HG03025 (cell line): ENCODE measurements at regions not wholly inside any gene's neighbourhood (a gene's known extent, or its start where the extent isn't known, plus 50 kb on each side); places are given as distances from the start of the nearest gene placed in this dataset.
"Not testable (repeated sequence)": the region's sequence is repeated elsewhere in the genome, so short reads cannot be mapped to it uniquely, and the experiment has no call there.

Experiments
- ATAC-seq: cut with Tn5 transposase; IDR thresholded peaks from one replicate; pipeline ENCODE4 v1.9.1; 2021; ENCODE audit warnings: mild to moderate bottlenecking, moderate library complexity; ENCODE audit not compliant: unreplicated experiment, low FRiP score

- ATAC-seq = no peak
These were observed 342.0 kb upstream of the DLGAP1 start for GRCh38 chr18:4797002-4797685.

- ATAC-seq = no peak
These were observed 334.4 kb upstream of the DLGAP1 start for GRCh38 chr18:4789506-4789905.

DNA sequence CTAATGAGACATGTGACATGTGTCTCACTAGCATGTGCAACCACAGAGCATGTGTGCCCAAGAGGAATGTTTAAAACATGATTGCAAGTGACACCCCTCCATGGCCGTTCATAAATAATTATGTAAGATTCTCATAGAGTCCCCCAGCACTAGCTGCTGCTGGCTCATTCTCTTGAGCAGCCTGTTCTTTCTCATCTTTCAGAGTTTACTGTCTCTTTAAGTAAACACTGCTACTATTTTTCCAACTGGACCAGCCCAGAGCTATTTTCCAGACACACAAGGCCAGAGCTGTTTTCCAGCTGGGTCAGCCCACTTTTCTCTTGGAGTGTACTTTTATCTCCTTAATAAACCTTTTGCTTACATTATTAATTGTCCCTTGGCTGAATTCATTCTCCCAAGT is 326.8 kb upstream of the DLGAP1 start:
- ATAC-seq = no peak

- no peak for ATAC-seq
These were observed 310.3 kb upstream of the DLGAP1 start for GRCh38 chr18:4765401-4765800.

GRCh38 chr18:4762330-4762729 is 307.2 kb upstream of the DLGAP1 start:
- no peak for ATAC-seq

DNA sequence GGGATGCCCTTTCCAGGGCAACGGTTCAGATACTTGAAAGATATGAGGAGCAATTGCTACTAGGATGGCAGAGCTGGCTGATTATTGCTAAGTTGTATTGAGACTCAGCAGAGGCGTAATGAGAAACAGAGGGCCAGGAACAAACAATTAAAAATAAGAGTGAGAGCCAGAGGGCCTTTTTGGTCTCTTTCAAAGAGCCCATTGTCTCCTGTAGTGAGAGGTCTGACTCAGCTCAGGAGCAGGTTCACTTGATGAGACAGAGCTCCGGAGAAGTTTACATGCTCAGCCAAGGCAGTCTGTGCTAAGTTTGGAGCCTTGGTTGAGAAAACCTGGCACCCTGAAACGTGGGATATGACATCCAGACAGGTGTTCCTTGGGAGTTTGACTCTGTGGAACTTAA is 303.9 kb upstream of the DLGAP1 start:
- ATAC-seq = no peak

DNA sequence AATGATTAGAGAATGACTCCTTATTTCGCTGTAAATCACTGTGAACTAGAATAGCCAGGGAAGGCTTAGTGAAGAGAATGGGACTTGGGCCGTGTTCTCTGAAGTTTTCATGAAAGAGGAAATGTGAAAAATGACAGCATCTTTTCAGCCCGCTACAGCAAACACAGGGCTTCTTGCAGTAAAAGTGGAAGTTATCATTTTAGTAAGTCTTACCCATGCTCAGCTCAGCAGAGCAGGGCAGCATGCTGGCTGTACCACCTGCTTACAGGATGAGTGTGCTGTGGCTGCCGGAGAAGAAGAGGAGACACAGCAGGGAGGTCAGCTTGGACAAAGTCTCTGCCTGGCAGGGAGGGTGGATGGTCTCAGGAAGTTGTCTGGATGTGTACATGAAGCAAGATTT is 300.7 kb upstream of the DLGAP1 start:
- ATAC-seq = no peak

DNA sequence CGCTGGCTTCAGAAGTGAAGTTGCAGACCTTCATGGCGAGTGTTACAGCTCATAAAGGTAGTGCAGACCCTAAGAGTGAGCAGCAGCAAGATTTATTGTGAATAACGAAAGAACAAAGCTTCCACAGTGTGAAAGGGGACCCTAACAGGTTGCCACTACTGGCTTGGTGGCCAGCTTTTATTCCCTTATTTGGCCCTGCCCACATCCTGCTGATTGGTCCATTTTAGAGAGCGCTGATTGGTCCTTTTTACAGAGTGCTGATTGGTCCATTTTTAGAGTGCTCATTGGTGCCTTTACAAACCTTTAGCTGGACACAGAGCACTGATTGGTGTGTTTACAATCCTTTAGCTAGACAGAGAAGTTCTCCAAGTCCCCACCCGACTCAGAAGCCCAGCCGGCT is 298.0 kb upstream of the DLGAP1 start:
- not testable (repeated sequence) for ATAC-seq

DNA sequence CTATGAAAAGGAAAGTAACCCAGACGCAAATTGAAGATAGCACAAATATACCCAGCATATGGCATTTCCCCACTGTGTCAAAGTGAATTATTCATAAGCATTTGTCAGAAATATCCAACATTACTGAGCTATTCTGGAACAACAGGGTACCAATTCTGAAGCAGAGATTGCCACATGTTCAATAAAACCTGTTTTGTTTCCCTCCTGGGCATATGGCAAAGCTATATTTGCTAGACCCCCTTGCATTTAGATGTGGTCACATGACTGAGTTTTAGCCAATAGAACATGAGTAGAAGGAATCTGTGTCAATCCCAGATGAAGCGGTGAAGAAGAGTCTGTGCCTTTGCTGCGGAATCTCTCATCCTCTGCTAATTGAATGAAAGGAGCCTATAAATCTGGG is 296.4 kb upstream of the DLGAP1 start:
- no peak for ATAC-seq

- no peak for ATAC-seq
These were observed 295.6 kb upstream of the DLGAP1 start for GRCh38 chr18:4750393-4751346.

GRCh38 chr18:4748975-4749374 is 293.9 kb upstream of the DLGAP1 start:
- ATAC-seq = no peak

- ATAC-seq = no peak
These were observed 279.8 kb upstream of the DLGAP1 start for GRCh38 chr18:4734903-4735302.

GRCh38 chr18:4734021-4734420 is 278.9 kb upstream of the DLGAP1 start:
- ATAC-seq = no peak

- ATAC-seq = no peak
These were observed 266.4 kb upstream of the DLGAP1 start for GRCh38 chr18:4721545-4721944.

DNA sequence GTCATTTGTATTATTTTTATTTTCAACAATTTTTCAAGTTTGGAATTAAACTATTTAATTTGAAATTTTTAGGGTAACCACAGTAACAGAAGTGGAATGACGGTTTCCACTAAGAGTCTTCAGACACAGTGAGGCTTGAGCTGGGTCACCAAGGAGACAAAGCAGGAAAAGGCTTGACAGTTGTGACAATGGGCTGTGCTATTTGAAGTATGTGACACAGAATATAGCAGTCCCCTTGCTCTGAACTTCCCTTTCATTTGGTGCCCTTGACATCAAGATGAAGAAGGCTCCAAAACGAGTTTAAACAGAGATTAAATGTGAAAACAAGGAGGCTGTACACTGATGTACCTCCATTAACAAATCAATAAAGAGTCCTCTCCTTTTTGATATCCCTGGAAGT is 265.4 kb upstream of the DLGAP1 start:
- no peak for ATAC-seq

DNA sequence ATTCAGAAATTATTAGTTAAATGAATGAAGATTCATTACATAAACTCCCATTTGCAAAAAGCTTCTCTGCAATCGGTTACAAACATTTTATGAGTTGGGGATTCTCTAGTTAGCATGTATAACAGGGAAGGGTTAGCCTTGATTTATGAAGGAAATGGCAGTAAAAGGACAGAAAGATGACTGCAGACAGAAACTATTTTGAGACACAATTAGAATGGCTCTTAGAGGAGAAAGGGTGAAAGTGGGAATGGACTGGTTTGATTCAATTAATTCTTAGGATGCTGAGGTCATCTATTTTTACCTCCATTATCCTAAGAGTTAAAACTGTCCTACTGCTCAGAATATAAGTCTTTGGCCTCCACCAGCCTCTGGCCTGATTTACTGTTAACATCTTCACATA is 250.8 kb upstream of the DLGAP1 start:
- ATAC-seq = no peak

GRCh38 chr18:4704781-4705180 is 249.7 kb upstream of the DLGAP1 start:
- no peak for ATAC-seq

DNA sequence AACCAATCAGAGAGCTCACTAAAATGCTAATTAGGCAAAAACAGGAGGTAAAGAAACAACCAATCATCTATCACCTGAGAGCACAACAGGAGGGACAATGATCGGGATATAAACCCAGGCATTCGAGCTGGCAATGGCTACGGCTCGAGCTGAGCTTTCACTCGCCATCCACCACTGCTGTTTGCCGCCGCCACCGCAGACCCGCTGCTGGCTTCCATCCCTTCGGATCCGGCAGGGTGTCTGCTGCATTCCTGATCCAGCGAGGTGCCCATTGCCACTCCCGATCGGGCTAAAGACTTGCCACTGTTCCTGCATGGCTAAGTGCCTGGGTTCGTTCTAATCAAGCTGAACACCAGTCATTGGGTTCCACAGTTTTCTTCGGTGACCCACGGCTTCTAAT is 236.7 kb upstream of the DLGAP1 start:
- ATAC-seq = no peak

DNA sequence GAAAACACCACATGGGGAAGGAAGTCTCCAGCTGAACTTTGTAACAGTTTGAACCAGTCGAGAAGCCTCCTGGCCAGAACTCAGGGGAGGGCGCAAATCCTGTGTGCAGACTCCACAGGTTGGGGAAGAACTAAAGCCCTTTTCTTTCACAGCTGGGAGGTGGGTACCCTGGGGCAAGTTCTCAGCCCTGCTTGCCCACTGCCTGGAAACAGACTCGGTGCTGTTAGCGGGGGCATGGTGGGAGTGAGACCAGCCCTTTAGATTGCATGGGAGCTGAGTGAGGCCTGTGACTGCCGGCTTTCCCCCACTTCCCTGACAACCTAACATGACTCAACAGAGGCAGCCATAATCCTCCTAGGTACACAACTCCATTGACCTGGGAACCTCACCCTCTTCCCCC is 223.6 kb upstream of the DLGAP1 start:
- ATAC-seq = not testable (repeated sequence)

DNA sequence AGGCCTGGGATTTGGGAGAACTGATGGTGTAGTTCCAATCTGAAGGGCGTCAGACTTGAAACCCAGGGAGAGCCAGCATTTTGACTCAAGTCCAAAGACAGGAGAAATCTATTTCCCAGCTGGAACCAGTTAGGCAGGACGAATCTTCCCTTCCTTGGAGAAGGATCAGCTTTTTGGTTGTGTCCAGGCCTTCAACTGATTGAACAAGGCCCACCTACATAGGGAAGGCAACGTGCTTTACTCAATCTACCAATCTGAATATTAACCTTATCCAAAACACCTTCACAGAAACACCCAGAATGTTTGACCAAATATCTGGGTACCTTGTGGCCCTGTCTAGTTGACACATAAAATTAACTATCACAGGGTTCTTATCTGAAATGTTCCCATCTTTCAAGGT is 221.9 kb upstream of the DLGAP1 start:
- ATAC-seq = no peak

GRCh38 chr18:4672162-4672561 is 217.1 kb upstream of the DLGAP1 start:
- no peak for ATAC-seq

- no peak for ATAC-seq
These were observed 203.7 kb upstream of the DLGAP1 start for GRCh38 chr18:4658804-4659203.
